ENCODE measurements at regions not wholly inside any gene's neighbourhood (a gene's known extent, or its start where the extent isn't known, plus 50 kb on each side); places are given as distances from the start of the nearest gene placed in this dataset.

GRCh38 chr10:130899856-130900255, 411.7 kb downstream of the TCERG1L start:
- TF ChIP-seq CTCF (IDR thresholded peaks at IDR 0.05) (no peak), POLR2AphosphoS5 (IDR thresholded peaks at IDR 0.05) (no peak), POLR2A (IDR thresholded peaks at IDR 0.05) (no peak), EP300 (IDR thresholded peaks at IDR 0.05) (no peak)
